ENCODE measurements at regions not wholly inside any gene's neighbourhood (a gene's known extent, or its start where the extent isn't known, plus 50 kb on each side); places are given as distances from the start of the nearest gene placed in this dataset.

- no peak for TF ChIP-seq POLR2AphosphoS5 (IDR thresholded peaks at IDR 0.05; ENCODE audit: low read depth)
- TF ChIP-seq CTCF (IDR thresholded peaks at IDR 0.05; ENCODE audit: insufficient read depth, low read length): no peak
- TF ChIP-seq, protein P1, sequence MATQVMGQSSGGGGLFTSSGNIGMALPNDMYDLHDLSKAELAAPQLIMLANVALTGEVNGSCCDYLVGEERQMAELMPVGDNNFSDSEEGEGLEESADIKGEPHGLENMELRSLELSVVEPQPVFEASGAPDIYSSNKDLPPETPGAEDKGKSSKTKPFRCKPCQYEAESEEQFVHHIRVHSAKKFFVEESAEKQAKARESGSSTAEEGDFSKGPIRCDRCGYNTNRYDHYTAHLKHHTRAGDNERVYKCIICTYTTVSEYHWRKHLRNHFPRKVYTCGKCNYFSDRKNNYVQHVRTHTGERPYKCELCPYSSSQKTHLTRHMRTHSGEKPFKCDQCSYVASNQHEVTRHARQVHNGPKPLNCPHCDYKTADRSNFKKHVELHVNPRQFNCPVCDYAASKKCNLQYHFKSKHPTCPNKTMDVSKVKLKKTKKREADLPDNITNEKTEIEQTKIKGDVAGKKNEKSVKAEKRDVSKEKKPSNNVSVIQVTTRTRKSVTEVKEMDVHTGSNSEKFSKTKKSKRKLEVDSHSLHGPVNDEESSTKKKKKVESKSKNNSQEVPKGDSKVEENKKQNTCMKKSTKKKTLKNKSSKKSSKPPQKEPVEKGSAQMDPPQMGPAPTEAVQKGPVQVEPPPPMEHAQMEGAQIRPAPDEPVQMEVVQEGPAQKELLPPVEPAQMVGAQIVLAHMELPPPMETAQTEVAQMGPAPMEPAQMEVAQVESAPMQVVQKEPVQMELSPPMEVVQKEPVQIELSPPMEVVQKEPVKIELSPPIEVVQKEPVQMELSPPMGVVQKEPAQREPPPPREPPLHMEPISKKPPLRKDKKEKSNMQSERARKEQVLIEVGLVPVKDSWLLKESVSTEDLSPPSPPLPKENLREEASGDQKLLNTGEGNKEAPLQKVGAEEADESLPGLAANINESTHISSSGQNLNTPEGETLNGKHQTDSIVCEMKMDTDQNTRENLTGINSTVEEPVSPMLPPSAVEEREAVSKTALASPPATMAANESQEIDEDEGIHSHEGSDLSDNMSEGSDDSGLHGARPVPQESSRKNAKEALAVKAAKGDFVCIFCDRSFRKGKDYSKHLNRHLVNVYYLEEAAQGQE (IDR thresholded peaks at IDR 0.05; ENCODE audit: insufficient replicate concordance, low read depth): no peak
Observed at GRCh38 chr2:15861172-15861822, 79.1 kb upstream of the MYCN start.

Data from HL-60 (cell line).